ENCODE measurements at regions not wholly inside any gene's neighbourhood (a gene's known extent, or its start where the extent isn't known, plus 50 kb on each side); places are given as distances from the start of the nearest gene placed in this dataset.

- Histone ChIP-seq H3K14ac (replicated peaks; ENCODE audit: low read depth, low read length) (no peak overlapping the region), H4K91ac (ENCODE audit: insufficient read depth, low read depth, low read length) (no peak overlapping the region), H2BK120ac (ENCODE audit: low read depth, low read length) (no peak overlapping the region), H3K36me3 (ENCODE audit: control insufficient read depth, insufficient read depth, low read length) (no peaks in the 10 kb centered on the region), H3K9me1 (ENCODE audit: insufficient read depth, low read length) (no peaks in the 10 kb centered on the region), H4K5ac (ENCODE audit: low read depth, low read length) (no peak overlapping the region), H4K20me1 (ENCODE audit: insufficient read depth, low read length) (no peaks in the 10 kb centered on the region), H3K56ac (ENCODE audit: extremely low read depth, insufficient read depth, low read length) (no peak overlapping the region), H3K27me3 (ENCODE audit: control insufficient read depth, insufficient read depth, low read length) (no peaks in the 10 kb centered on the region), H3K4me1 (ENCODE audit: control insufficient read depth, insufficient read depth, low read length) (no peaks in the 10 kb centered on the region), H3K9me3 (ENCODE audit: control insufficient read depth, insufficient read depth, low read length) (no peaks in the 10 kb centered on the region; the same call in 1 of the 2 replicates), H4K8ac (ENCODE audit: low read depth in 2 of 2, low read length in 2 of 2) (no peak overlapping the region), H2AK9ac (replicated peaks; ENCODE audit: low read depth, low read length, poor library complexity) (no peak overlapping the region), H2BK5ac (ENCODE audit: low read depth, low read length, poor library complexity, severe bottlenecking) (no peak overlapping the region), H2BK20ac (ENCODE audit: low read depth, low read length) (no peak overlapping the region), H3K9ac (ENCODE audit: low read depth, low read length) (no peak overlapping the region), H3K23ac (ENCODE audit: low read depth, low read length) (no peak overlapping the region), H3K4ac (ENCODE audit: low read depth, low read length) (no peak overlapping the region), H3K79me1 (ENCODE audit: low read depth in 1 of 2, low read length in 2 of 2) (no peaks in the 10 kb centered on the region), H3K4me3 (ENCODE audit: insufficient read depth, low read depth, low read length) (no peak overlapping the region), H3K18ac (ENCODE audit: low read depth, low read length) (no peak overlapping the region), H2BK15ac (ENCODE audit: low read depth, low read length) (no peak overlapping the region), H2AFZ (replicated peaks; ENCODE audit: low read length, poor library complexity) (no peak overlapping the region), H2AK5ac (ENCODE audit: low read depth, low read length) (no peak overlapping the region), H3K27ac (ENCODE audit: insufficient read depth, low read length) (no peak overlapping the region), H3K4me2 (ENCODE audit: low read depth, low read length) (no peak overlapping the region)
- intact Hi-C loops (cut with micrococcal nuclease) (no loop called here), dilution Hi-C loops (cut with HindIII; ENCODE audit: low sequenced_read_pairs, unreplicated experiment) (no loop called here), in situ Hi-C loops (cut with MboI; ENCODE audit: low sequenced_read_pairs) (no loop called here)
- TF ChIP-seq USF2 (IDR thresholded peaks at IDR 0.05; ENCODE audit: low read depth, low read length): no peak
- no peak for TF ChIP-seq BHLHE40 (IDR thresholded peaks at IDR 0.05; ENCODE audit: low read depth, low read length)
- no peak for TF ChIP-seq RCOR1 (IDR thresholded peaks at IDR 0.05; ENCODE audit: insufficient replicate concordance, low read length)
- no peak for TF ChIP-seq MAFK (IDR thresholded peaks at IDR 0.05; ENCODE audit: low read depth, low read length)
- TF ChIP-seq CEBPB (IDR thresholded peaks at IDR 0.05; ENCODE audit: low read depth, low read length): no peak
- TF ChIP-seq MAZ (IDR thresholded peaks at IDR 0.05; ENCODE audit: borderline replicate concordance, low read depth, low read length): no peak
- TF ChIP-seq FOS (IDR thresholded peaks at IDR 0.05; ENCODE audit: low read depth, low read length): no peak
- no TSS peak for BruUV-seq (replicated peaks)
- ChIA-PET POLR2A (ENCODE audit: unreplicated experiment) (no interaction called here), CTCF (no interaction called here)
- no peak for DNase-seq
- no peak for ATAC-seq (ENCODE audit: low read depth)
These were observed 143.8 kb upstream of the POU1F1 start for GRCh38 chr3:87420171-87420570.

Data from IMR-90 (cell line).